Epithelial cell of esophagus (primary cell): ENCODE measurements at regions not wholly inside any gene's neighbourhood (a gene's known extent, or its start where the extent isn't known, plus 50 kb on each side); places are given as distances from the start of the nearest gene placed in this dataset.
A peak's percentile ranks its signal among the peaks of the same experiment; 100 is the strongest.

Source experiments
- DNase-seq: peaks from one replicate; pipeline ENCODE4 v3.0.0; 2010; ENCODE audit warnings: low read depth
- H3K4me3 ChIP-seq: 2 replicates; pipeline ENCODE4 v1.5.1; 2011; ENCODE audit warnings: mild to moderate bottlenecking, low read length, control low read depth
- TF ChIP-seq, protein P1 (sequence below): IDR thresholded peaks from 2 replicates; pipeline ENCODE4 v1.5.1; 2011; ENCODE audit warnings: low read depth, mild to moderate bottlenecking, low read length, control low read depth, inconsistent platforms; ENCODE audit not compliant: insufficient read depth; ENCODE audit errors: missing control alignments

DNA sequence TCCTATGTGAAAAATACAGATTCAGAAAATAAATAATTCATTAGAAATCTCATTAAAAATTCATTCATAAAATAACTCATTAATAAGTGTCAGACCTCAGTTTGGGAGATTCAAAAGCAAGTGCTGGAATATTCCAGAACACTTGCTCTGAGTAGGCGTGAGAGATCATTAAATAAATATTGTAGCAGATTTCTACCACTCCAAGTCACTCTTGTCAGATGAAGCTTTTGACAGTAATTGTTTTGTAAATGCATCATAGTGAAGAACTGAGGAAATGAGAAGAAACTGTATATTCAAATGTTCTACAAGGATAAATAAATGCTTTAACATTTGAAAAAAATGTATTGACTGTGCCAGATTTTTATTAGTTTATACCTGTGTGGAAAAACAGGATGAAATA lies 1228.1 kb downstream of the SLITRK1 start:
- TF ChIP-seq, protein P1, sequence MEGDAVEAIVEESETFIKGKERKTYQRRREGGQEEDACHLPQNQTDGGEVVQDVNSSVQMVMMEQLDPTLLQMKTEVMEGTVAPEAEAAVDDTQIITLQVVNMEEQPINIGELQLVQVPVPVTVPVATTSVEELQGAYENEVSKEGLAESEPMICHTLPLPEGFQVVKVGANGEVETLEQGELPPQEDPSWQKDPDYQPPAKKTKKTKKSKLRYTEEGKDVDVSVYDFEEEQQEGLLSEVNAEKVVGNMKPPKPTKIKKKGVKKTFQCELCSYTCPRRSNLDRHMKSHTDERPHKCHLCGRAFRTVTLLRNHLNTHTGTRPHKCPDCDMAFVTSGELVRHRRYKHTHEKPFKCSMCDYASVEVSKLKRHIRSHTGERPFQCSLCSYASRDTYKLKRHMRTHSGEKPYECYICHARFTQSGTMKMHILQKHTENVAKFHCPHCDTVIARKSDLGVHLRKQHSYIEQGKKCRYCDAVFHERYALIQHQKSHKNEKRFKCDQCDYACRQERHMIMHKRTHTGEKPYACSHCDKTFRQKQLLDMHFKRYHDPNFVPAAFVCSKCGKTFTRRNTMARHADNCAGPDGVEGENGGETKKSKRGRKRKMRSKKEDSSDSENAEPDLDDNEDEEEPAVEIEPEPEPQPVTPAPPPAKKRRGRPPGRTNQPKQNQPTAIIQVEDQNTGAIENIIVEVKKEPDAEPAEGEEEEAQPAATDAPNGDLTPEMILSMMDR: no peak
- no peak for DNase-seq
- no peak overlapping the region for H3K4me3 ChIP-seq

DNA sequence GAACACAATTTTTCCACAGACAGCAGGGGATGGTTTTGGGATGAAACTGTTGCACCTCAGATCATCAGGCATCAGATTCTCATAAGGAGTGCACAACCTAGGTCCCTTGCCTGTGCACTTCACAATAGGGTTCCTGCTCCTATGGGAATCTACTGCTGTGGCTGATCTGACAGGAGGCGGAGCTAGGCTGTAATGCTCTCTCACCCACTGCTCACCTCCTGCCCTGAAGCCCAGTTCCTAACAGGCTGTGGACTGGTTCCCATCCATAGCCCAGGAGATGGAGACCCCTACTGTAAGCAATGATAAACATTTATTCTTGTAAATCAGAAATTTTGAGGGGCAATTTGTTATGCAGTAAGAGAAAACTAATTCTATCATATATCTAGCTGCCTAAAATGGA lies 1234.7 kb downstream of the SLITRK1 start:
- H3K4me3 ChIP-seq: no peak overlapping the region
- TF ChIP-seq, protein P1: no peak
- DNase-seq: no peak

DNA sequence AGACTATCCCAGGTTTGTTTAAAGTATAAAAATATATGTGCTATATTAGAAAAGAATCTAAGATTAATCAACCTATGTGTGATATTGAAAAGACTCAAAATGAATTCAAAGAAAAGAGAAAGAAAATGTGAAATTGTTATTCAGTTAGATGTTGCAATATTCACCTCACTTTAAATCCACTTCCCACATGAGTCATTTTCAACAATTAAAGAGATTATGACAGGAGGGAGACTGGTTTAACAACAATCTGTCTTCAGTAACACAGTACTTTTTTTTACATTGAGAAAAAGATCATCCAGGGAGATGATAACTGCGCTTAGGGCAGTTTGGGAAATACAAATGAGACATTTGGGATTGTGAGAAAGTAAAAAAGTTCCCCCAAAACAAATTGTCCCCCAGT lies 1246.2 kb downstream of the SLITRK1 start:
- peak; percentile 87 for DNase-seq
- TF ChIP-seq, protein P1: no peak
- H3K4me3 ChIP-seq: no peak overlapping the region

DNA sequence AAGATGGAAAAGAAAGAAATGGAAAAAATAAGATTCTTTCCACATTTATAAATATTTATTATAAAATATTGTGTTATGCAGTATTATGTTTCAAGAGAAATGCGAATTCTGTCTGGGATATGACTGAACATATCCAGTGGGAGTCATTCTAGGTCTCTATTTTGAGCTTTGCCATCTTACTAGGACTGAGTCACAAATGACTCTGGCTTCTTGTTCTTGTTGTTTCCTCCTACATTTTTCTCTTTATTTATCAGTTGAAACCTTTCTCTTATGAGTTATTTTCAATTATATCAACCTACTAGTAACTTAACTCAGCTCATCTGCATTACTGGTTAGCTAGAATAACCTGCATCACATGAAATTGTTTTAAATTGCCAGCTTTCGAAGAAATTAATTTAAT lies 1247.3 kb downstream of the SLITRK1 start:
- no peak overlapping the region for H3K4me3 ChIP-seq
- TF ChIP-seq, protein P1: no peak
- peak; percentile 79 for DNase-seq

DNA sequence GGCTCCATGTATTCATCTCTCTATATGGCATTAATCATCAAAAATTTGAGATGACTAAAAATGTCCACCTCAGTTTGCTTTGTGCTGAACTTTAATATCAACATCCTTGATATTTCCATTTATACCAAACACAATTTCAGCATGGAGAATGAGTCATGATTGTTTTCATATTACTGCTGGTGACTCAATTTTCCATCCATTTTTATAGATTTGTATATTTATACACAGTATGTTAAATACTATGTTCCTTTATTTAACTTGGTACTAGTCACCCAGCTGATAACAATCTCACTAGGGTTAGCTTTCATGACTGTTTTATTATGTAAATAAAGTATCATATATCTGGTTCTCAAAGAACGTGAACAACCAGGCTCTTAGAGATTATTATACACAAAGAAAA lies 1255.1 kb downstream of the SLITRK1 start:
- no peak overlapping the region for H3K4me3 ChIP-seq
- TF ChIP-seq, protein P1: no peak
- peak; percentile 52 for DNase-seq

DNA sequence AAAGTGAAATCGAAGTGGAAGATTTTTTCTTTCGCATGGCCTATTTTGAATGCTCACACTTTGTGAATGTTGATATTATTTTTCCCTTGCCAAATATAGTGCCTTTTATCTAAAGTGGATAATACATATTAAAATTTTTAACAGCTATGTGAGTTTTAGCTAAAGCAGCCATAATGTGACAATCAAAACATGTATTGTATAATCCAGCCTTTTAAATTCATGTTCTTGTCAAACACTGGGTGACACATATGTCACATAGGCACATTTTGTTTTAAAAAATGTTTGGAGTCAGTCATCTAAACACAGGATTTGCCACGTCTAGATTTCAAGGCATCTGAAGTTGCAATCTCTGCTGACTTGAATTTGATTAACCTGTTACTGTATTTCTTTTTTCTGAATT lies 1256.6 kb downstream of the SLITRK1 start:
- no peak for DNase-seq
- no peak overlapping the region for H3K4me3 ChIP-seq
- TF ChIP-seq, protein P1: no peak

DNA sequence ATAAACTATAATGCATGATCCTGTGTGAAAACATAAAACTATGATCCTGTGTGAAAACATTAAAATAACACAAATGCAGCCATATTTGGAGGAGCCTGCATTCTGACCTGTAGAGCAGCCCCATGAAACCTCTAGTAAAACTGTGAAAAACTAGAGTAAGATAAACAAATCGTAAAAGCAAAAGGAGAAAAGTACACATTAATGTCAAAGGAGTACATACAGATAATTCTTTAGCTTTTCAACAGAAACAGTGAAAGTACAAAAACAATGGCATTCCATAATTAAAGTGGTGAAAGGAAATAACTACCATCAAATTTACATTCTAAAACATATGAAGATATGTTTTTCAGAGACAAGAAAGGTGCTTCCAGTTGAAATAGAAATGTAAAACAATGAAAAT lies 1267.2 kb downstream of the SLITRK1 start:
- H3K4me3 ChIP-seq: no peak overlapping the region
- TF ChIP-seq, protein P1: no peak
- no peak for DNase-seq
